ENCODE measurements at regions not wholly inside any gene's neighbourhood (a gene's known extent, or its start where the extent isn't known, plus 50 kb on each side); places are given as distances from the start of the nearest gene placed in this dataset.

DNA sequence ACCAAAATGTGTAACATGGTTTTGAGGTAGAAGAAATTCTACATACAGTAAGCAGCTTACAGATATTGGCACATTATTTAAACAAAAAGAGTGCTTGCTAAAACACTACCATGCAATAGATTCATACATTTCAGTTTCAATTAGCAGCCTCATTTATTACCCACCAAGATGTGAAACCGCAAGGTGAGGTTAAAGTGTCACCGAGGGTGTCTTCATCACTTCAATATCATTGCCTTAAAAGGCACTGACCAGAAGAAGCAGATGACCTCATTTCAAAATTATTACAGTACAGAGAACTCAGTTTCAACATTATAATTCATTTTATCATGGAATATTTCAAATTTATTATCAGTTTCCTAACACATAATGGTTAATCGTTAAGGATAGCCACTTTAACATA lies 302.2 kb downstream of the ISL1 start:
- Mint-ChIP-seq H3K27me3 (no peaks in the 10 kb centered on the region), H3K4me1 (ENCODE audit: low read depth) (no peaks in the 10 kb centered on the region), H3K36me3 (ENCODE audit: low read depth) (no peaks in the 10 kb centered on the region), H3K9me3 (peaks cover 14% of the 10 kb centered on the region), H3K27ac (no peak overlapping the region), H3K4me3 (no peak overlapping the region)
- ChIA-PET CTCF (no interaction called here), POLR2A (no interaction called here)
- no peaks in the 10 kb centered on the region for H3K36me3 ChIP-seq (ENCODE audit: insufficient read depth, low read length)
- H3K4me3 ChIP-seq (ENCODE audit: low read length), result no peak overlapping the region
- ATAC-seq (ENCODE audit: poor library complexity) (no peak), DNase-seq (no peak)
- H3K27ac ChIP-seq (ENCODE audit: low read depth in 1 of 2, low read length in 2 of 2), result no peak overlapping the region
- intact Hi-C loops (cut with DNase I, micrococcal nuclease), result no loop called here
- H3K4me1 ChIP-seq (ENCODE audit: insufficient read depth, low read length), result no peaks in the 10 kb centered on the region
- TF ChIP-seq, protein P1, sequence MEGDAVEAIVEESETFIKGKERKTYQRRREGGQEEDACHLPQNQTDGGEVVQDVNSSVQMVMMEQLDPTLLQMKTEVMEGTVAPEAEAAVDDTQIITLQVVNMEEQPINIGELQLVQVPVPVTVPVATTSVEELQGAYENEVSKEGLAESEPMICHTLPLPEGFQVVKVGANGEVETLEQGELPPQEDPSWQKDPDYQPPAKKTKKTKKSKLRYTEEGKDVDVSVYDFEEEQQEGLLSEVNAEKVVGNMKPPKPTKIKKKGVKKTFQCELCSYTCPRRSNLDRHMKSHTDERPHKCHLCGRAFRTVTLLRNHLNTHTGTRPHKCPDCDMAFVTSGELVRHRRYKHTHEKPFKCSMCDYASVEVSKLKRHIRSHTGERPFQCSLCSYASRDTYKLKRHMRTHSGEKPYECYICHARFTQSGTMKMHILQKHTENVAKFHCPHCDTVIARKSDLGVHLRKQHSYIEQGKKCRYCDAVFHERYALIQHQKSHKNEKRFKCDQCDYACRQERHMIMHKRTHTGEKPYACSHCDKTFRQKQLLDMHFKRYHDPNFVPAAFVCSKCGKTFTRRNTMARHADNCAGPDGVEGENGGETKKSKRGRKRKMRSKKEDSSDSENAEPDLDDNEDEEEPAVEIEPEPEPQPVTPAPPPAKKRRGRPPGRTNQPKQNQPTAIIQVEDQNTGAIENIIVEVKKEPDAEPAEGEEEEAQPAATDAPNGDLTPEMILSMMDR (IDR thresholded peaks at IDR 0.05), result no peak
- no peaks in the 10 kb centered on the region for H3K27me3 ChIP-seq (ENCODE audit: control insufficient read depth in 1 of 2, insufficient read depth in 2 of 2, low read length in 2 of 2)
- H3K9me3 ChIP-seq (ENCODE audit: control insufficient read depth in 1 of 2, insufficient read depth in 1 of 2, low read length in 2 of 2), result no peaks in the 10 kb centered on the region

DNA sequence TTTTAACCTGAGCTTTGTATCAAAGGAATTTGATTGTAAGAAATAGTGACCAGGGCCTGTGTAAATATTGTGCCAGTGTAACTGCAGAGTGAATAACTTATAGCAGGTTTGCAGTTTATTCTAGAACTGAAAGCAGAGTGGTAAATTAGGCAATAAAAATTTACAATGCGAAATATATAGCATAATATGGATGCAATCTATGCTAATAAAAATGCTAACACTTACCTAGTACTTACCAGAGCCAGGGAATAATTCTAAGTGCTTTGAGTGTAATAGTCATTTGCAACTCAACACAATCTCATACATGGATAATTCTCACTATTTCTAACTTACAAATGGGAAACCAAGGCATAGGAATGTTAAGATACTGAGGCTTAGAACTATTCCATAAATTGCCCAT lies 303.4 kb downstream of the ISL1 start:
- Mint-ChIP-seq H3K27me3 (no peaks in the 10 kb centered on the region), H3K9me3 (peaks cover 14% of the 10 kb centered on the region), H3K4me3 (no peak overlapping the region), H3K36me3 (ENCODE audit: low read depth) (no peaks in the 10 kb centered on the region), H3K27ac (no peak overlapping the region), H3K4me1 (ENCODE audit: low read depth) (no peaks in the 10 kb centered on the region)
- no peak for ATAC-seq (ENCODE audit: poor library complexity)
- Histone ChIP-seq H3K9me3 (ENCODE audit: control insufficient read depth in 1 of 2, insufficient read depth in 1 of 2, low read length in 2 of 2) (no peaks in the 10 kb centered on the region), H3K27ac (ENCODE audit: low read depth in 1 of 2, low read length in 2 of 2) (no peak overlapping the region), H3K27me3 (ENCODE audit: control insufficient read depth in 1 of 2, insufficient read depth in 2 of 2, low read length in 2 of 2) (no peaks in the 10 kb centered on the region), H3K4me1 (ENCODE audit: insufficient read depth, low read length) (no peaks in the 10 kb centered on the region), H3K4me3 (ENCODE audit: low read length) (no peak overlapping the region), H3K36me3 (ENCODE audit: insufficient read depth, low read length) (no peaks in the 10 kb centered on the region)
- CTCF ChIA-PET, result no interaction called here
- intact Hi-C loops (cut with DNase I, micrococcal nuclease), result no loop called here
- TF ChIP-seq, protein P1 (IDR thresholded peaks at IDR 0.05), result no peak
- POLR2A ChIA-PET, result no interaction called here
- no peak for DNase-seq

DNA sequence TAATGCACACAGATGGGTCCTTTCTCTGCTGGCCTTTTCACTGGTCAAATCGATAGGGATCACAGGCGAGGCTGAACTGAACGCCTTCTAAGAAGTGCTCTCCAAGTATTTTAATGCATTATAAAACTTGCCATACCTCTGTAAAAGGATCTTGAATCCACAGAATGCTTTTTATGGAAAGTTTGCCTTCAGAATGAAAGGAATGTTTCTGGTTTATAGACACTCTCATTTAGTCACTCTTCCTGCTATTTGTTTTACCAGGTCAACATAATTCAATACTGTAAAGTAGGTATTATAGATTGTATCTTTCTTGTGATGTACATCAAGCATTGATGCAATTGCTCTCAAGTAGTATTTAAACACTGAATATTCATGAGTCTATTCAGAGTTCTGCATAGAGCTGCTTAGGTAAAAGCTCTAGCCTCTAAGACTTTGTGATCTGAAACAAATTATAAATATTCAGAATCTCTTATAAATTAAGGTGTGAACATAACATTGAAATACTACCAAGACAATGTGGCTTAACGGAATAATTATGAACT lies 308.4 kb downstream of the ISL1 start:
- Histone ChIP-seq H3K27ac (ENCODE audit: low read depth in 1 of 2, low read length in 2 of 2) (no peak overlapping the region), H3K36me3 (ENCODE audit: insufficient read depth, low read length) (no peaks in the 10 kb centered on the region), H3K9me3 (ENCODE audit: control insufficient read depth in 1 of 2, insufficient read depth in 1 of 2, low read length in 2 of 2) (peaks cover 0 to 17% of the 10 kb centered on the region in 2 experiments), H3K4me1 (ENCODE audit: insufficient read depth, low read length) (no peaks in the 10 kb centered on the region), H3K4me3 (ENCODE audit: low read length) (no peak overlapping the region), H3K27me3 (ENCODE audit: control insufficient read depth in 1 of 2, insufficient read depth in 2 of 2, low read length in 2 of 2) (no peaks in the 10 kb centered on the region)
- no peaks in the 10 kb centered on the region for H3K36me3 Mint-ChIP-seq (ENCODE audit: low read depth)
- intact Hi-C loops (cut with DNase I, micrococcal nuclease), result no loop called here
- H3K27ac Mint-ChIP-seq, result no peak overlapping the region
- TF ChIP-seq, protein P1 (IDR thresholded peaks at IDR 0.05), result no peak
- no peak overlapping the region for H3K4me3 Mint-ChIP-seq
- ATAC-seq (ENCODE audit: poor library complexity), result no peak
- CTCF ChIA-PET, result no interaction called here
- H3K27me3 Mint-ChIP-seq, result no peaks in the 10 kb centered on the region
- H3K9me3 Mint-ChIP-seq, result peaks cover 14% of the 10 kb centered on the region
- no peak for DNase-seq
- no peaks in the 10 kb centered on the region for H3K4me1 Mint-ChIP-seq (ENCODE audit: low read depth)
- POLR2A ChIA-PET, result no interaction called here
